Testis (tissue), 2 donors: ENCODE measurements at regions not wholly inside any gene's neighbourhood (a gene's known extent, or its start where the extent isn't known, plus 50 kb on each side); places are given as distances from the start of the nearest gene placed in this dataset.

Experiments used
- CTCF ChIP-seq, 3 experiments: fragments of 450-650 bp in 2 of 3; fragments of 200-600 bp in 1 of 3; sonication (generic) in 1 of 3; IDR thresholded peaks; one replicate each; pipeline ENCODE4 v1.5.1; 2016 to 2019; ENCODE audit warnings: antibody characterized with exemption in 3 of 3, mild to moderate bottlenecking in 2 of 3, moderate library complexity in 1 of 3
- POLR2A ChIP-seq: fragments of 450-650 bp; IDR thresholded peaks from one replicate; pipeline ENCODE4 v1.6.1; 2017; ENCODE audit warnings: antibody characterized with exemption, mild to moderate bottlenecking, moderate library complexity

DNA sequence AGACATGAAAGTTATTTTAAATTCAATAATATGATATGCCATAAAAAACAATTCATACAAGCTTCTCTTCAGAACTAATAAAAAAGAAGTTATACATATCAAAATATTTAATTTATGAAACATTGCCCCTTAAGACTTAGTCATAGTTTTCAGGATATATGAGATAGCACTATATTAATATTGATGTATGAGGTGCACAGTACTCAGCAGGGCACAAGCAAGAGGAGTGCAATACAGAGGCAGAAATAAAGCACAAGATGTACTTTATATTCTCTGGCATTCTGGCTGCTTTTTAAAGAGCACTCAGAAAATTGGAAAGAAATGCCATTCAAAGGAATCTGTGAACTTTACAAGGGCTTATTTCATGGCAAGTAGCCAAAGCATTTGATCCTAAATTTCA lies 274.9 kb downstream of the CPXCR1 start:
- TF ChIP-seq CTCF (IDR thresholded peaks at IDR 0.05) (no peak), POLR2A (no peak)
